Fibroblast of lung (primary cell): ENCODE measurements at regions not wholly inside any gene's neighbourhood (a gene's known extent, or its start where the extent isn't known, plus 50 kb on each side); places are given as distances from the start of the nearest gene placed in this dataset.

ENCODE experiments used
- EZH2 ChIP-seq: IDR thresholded peaks from 2 replicates; pipeline ENCODE4 v1.5.1; 2012; ENCODE audit warnings: low read length, control low read depth, mild to moderate bottlenecking; ENCODE audit errors: missing control alignments
- TF ChIP-seq, protein P1 (sequence below), 2 donors: IDR thresholded peaks in 1 of 2; conservative IDR thresholded peaks in 1 of 2; 1 replicate in 1 of 2; 2 replicates in 1 of 2; pipeline ENCODE4 v1.5.1; 2011 to 2012; ENCODE audit warnings: low read length in 2 of 2, control low read depth in 1 of 2, inconsistent platforms in 1 of 2, low read depth in 1 of 2, mild to moderate bottlenecking in 1 of 2

DNA sequence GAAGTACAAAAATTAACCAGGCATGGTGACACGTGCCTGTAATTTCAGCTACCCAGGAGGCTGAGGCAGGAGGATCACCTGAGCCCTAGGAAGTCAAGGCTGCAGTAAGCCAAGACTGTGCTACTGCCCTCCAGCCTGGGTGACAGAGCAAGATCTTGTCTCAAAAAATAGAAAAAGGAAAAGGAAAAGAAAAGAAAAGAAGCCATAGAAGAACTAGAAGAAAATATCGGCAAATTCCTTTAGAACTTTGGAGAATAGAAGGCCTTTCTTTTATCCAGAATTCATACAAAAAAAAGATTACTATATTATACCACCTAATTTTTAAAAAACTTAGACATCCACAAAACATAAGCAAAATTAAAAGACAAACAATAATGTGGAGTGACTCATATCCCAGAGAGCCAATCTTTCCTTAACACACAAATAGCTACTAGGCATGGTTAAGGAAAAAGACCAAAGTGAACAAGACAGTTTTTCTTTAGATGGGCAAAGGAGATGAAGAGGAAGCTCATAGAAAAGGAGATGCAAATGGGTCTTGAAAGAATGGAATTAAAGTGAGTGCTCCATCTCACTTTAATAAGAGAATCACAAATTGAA lies 251.1 kb upstream of the IRF2BP2 start:
- TF ChIP-seq, protein P1, sequence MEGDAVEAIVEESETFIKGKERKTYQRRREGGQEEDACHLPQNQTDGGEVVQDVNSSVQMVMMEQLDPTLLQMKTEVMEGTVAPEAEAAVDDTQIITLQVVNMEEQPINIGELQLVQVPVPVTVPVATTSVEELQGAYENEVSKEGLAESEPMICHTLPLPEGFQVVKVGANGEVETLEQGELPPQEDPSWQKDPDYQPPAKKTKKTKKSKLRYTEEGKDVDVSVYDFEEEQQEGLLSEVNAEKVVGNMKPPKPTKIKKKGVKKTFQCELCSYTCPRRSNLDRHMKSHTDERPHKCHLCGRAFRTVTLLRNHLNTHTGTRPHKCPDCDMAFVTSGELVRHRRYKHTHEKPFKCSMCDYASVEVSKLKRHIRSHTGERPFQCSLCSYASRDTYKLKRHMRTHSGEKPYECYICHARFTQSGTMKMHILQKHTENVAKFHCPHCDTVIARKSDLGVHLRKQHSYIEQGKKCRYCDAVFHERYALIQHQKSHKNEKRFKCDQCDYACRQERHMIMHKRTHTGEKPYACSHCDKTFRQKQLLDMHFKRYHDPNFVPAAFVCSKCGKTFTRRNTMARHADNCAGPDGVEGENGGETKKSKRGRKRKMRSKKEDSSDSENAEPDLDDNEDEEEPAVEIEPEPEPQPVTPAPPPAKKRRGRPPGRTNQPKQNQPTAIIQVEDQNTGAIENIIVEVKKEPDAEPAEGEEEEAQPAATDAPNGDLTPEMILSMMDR (conservative IDR thresholded peaks at IDR 0.05 in 1 of 2, IDR thresholded peaks at IDR 0.05 in 1 of 2; ENCODE audit: low read depth in 1 of 2, low read length in 2 of 2) = no peak
- TF ChIP-seq EZH2 = no peak
